Fibroblast of skin of right biceps (primary cell): ENCODE measurements at regions not wholly inside any gene's neighbourhood (a gene's known extent, or its start where the extent isn't known, plus 50 kb on each side); places are given as distances from the start of the nearest gene placed in this dataset.

Experiments used
- DNase-seq: peaks from one replicate; pipeline ENCODE4 v3.0.0-alpha.2; 2013

DNA sequence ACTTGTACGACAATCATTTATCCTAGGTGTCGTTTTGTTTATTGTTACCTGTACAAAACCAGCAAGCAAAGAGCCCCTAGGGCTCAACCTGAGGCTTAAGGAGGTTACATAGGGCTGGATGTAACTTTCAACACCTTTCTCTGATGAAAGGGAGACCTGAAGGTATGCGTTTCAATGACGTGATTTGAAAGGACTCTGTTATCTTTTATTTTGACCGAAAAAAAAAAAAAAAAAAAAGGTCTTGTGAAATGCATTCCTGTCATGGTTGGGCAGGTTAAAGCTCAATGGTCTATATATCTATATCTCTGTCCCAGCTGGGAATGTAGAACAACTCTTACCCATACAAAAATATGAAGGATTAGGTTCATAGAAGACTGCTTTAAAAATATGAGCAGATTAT is 78.7 kb upstream of the SASH1 start:
- DNase-seq = no peak

- no peak for DNase-seq
These were observed 77.6 kb upstream of the SASH1 start for GRCh38 chr6:148265054-148265453.

DNA sequence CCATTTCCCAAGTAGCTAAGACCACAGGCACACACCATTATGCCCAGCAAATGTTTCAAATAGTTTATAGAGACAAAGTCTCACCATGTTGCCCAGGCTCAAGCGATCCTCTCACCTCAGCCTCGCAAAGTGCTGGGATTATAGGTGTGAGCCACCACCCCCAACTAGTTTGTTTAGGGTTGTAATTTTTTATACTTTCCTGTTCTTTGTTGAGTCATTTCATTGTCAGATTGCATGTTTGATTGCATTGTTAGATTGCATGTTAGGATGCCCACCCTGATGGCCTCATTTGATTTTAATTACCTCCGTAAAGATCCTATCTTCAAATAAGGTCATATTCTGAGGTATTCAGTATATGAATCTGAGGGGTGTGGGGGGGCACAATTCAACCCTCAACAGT is 73.3 kb upstream of the SASH1 start:
- no peak for DNase-seq

DNA sequence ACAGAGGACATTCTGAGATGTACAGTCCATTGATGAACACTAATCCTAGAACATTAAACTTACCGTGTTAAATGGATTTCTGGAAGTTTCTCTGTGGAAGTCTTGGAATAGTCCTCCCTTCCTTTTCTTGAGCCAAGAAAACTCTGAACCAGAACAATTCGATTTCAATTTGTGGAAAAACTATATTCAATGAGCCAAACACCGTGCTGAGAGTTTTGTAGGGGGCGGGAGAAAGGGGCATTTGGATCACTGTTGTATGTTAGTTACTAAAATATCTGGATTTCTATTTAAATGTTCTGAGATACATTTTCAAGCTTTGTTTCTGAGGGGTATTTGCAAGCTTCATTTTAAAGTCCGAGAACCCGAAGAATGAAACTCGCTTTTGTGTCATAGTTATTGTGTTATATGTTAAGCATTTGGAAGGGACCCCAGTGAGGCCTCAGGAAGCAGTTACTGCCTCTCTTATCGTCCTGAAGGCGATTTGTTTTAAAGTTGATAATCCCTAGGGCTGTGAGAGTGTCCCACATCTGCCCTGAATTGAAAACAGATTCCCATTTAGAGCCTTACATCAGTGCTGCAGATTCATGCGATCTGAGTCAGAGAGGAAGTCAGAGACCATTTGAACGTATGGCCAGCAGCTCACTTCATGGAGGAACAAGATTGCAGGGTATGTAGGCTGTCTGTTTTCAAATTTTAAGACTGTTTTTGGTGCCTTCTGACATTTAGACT is 70.8 kb upstream of the SASH1 start:
- peak; percentile 98 for DNase-seq

DNA sequence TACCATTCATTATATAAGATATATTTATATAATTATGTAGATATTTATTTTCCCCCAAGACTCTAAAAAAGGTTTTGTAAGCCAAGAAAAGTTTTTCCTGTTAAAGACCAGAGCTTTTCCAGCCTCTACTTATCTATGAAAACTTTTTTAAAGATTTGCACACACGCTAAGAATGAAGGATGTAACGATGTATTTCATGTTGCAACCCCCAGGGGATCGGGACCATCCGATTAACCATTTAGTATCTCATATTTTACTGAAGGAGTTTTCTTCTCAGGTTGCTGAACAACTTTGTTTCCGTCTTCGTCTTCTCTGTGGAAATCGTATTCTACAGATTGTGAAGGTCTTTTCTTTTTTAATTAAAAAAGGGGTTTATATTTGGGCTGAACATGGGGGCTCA is 70.0 kb upstream of the SASH1 start:
- DNase-seq = peak; percentile 66

DNA sequence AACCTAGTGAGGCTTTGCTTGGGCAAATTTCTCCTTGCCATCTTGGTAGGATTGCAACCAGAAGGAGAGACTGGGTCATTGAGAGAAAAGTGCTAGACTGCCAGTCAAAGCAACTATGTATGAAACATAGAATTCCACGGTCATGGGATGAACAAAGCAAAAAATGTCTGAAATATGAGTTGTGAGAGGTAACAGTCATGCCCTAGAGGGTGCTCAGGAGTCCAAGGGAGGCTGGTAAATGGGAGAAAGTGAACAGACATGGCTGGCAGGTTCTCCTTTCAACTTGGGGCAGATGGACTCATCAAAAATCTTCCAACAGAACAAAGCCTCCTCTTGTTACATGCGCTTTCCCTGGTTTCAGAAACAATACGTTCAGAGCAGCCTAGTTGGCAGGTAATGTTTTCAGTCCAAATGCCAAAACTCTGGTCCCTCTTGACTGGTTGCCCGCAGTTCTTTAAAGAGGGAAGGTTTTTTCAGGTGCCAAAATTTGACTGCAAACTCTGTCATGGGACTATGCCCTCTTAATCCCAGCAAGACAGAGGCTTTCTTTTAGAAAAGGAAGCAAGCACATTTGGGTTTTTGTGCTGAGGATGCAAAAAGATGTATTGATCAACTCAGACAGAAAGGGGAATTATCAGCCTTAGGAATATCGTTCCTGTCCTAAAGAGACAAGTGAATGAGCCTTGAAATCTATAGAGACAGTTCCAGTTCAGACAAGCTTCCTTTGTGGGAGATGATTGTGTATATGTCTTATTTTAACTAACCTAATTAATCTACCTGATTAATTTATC is 68.5 kb upstream of the SASH1 start:
- peak; percentile 63 for DNase-seq

- no peak for DNase-seq
These were observed 67.8 kb upstream of the SASH1 start for GRCh38 chr6:148274809-148275208.

- no peak for DNase-seq
These were observed 57.4 kb upstream of the SASH1 start for GRCh38 chr6:148285205-148285604.

DNA sequence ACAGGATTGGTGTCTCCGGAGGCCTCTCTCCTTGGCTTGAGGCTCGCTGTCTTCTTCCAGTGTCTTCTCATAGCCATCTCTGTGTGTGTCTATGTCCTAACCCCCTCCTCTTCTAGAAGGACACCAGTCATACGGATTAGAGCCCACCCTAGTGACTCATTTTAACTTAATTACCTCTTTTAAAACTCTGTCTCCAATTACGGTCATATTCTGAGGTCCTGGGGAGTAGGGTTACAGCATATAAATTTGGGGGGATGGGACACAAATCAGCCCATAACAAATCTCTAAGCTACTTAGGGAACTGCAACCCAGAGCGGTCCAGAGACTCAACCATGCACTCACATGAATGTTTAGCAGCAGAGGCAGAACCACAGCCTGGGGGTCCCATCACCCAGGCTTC is 56.1 kb upstream of the SASH1 start:
- DNase-seq = peak; percentile 51

DNA sequence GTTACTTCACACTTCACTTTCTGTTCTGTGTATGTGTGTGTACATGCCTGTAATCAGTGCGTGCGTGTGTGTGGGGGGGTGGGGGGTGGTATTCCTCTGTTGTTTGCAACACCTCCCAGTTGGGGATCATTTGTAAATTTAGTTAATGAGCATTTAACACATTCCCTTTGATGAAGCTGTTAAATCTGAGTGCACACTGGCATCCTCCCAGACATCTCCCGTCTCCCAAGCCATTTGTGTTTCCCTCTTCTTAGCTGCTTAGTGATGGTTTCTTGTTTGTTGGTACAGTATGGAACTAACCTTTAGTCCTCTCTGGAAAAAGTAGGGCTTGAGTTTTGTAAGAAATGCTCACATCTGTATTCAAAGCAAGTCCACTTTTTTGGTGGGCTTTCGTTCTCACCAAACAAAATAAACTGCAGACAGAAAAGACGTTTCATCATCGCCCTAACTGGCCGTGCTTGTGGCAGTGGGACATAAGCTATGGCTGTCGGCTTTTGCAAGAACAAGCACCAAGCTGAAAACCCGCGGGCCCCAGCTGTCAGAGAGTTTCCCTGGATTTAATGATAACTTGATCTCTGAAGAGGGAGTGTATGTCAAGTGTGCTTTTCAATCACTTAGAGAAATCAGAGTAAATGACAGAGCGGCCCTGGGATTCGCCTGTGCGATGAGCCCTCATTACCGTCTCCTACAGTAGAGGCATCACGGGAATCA is 54.9 kb upstream of the SASH1 start:
- no peak for DNase-seq

DNA sequence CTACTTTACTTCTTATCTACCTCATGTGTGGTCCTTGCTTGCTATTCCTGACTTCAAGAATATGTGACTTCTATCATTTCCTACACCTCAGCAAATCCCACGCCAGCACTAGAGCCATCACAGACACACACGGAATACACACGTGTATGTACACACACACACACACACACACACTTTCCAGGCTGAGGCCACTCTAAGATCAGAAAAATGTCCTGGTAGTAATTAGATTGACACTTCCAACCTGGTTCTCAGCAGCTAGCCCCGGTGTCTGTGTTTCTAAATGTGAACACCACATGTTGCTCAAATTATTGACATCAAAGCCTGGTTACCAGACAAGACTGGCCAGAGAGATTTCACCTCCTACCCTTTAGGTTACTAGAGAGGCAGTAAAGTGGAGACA is 54.1 kb upstream of the SASH1 start:
- DNase-seq = no peak

DNA sequence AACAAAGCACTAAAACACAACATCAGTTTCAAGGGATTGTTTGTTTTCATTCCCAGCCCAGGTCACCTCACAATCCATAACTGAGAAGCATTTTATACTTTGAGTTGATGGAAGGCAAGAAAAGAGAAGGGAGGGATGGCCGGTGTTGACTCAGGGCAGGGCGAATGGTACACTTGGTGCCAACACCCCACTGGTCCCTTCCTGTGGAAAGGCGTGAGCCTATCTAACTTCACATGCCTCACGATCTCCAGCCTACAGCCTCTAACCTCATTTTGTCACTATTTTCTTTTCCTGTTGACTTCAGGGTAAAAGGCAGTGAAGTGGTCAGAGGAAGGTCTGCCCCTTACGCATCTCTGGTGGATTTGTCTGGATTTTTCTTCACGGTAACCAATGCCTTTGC is 53.5 kb upstream of the SASH1 start:
- DNase-seq = no peak

DNA sequence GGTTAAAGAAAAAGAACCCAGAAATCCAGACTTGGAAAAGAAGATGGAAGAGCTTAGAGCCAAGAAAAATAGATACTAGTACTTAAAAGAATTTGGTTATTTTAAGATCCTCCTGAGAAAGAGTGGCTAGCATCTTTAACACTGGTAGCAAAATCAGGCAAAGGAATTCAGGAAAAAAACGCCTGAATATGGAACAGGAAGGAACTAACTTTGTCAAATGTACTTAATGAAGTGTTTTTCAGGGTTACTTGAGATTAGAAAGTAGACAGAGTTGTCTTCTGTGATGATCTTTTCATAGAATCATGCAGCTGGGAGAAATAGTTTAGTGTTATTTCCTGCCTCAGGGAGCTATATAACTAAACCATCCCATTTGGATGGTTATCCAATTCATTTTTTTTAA is 50.8 kb upstream of the SASH1 start:
- peak; percentile 63 for DNase-seq
